HG03064 (cell line): ENCODE measurements at regions not wholly inside any gene's neighbourhood (a gene's known extent, or its start where the extent isn't known, plus 50 kb on each side); places are given as distances from the start of the nearest gene placed in this dataset.

Experiments used
- ATAC-seq: cut with Tn5 transposase; IDR thresholded peaks from one replicate; pipeline ENCODE4 v1.9.1; 2021; ENCODE audit warnings: low read depth; ENCODE audit not compliant: unreplicated experiment

GRCh38 chr10:111432588-111432987 is 355.8 kb downstream of the ADRA2A start:
- ATAC-seq: no peak

GRCh38 chr10:111435871-111436270 is 359.0 kb downstream of the ADRA2A start:
- no peak for ATAC-seq

- ATAC-seq: no peak
Measured at GRCh38 chr10:111439034-111439842, 362.4 kb downstream of the ADRA2A start.

- no peak for ATAC-seq
Measured at GRCh38 chr10:111440501-111440900, 363.7 kb downstream of the ADRA2A start.

- no peak for ATAC-seq
Measured at GRCh38 chr10:111445667-111446066, 368.8 kb downstream of the ADRA2A start.

- no peak for ATAC-seq
Measured at GRCh38 chr10:111446966-111447365, 370.1 kb downstream of the ADRA2A start.

- ATAC-seq: no peak
Measured at GRCh38 chr10:111452153-111452552, 375.3 kb downstream of the ADRA2A start.

GRCh38 chr10:111455776-111456426 is 379.1 kb downstream of the ADRA2A start:
- ATAC-seq: no peak

- no peak for ATAC-seq
Measured at GRCh38 chr10:111458256-111458655, 381.4 kb downstream of the ADRA2A start.

GRCh38 chr10:111459967-111460366 is 383.1 kb downstream of the ADRA2A start:
- ATAC-seq: no peak

- no peak for ATAC-seq
Measured at GRCh38 chr10:111472445-111472844, 395.6 kb downstream of the ADRA2A start.

- ATAC-seq: no peak
Measured at GRCh38 chr10:111473361-111473760, 396.5 kb downstream of the ADRA2A start.

- ATAC-seq: no peak
Measured at GRCh38 chr10:111474786-111475185, 398.0 kb downstream of the ADRA2A start.

GRCh38 chr10:111475720-111476119 is 398.9 kb downstream of the ADRA2A start:
- ATAC-seq: no peak

- ATAC-seq: no peak
Measured at GRCh38 chr10:111478651-111479050, 401.8 kb downstream of the ADRA2A start.

- ATAC-seq: no peak
Measured at GRCh38 chr10:111479966-111480365, 403.1 kb downstream of the ADRA2A start.

GRCh38 chr10:111481261-111481826 is 404.5 kb downstream of the ADRA2A start:
- no peak for ATAC-seq

GRCh38 chr10:111481866-111482265 is 405.0 kb downstream of the ADRA2A start:
- no peak for ATAC-seq

GRCh38 chr10:111482621-111483216 is 405.9 kb downstream of the ADRA2A start:
- ATAC-seq: no peak

GRCh38 chr10:111485767-111486166 is 408.9 kb downstream of the ADRA2A start:
- no peak for ATAC-seq

GRCh38 chr10:111486346-111486745 is 409.5 kb downstream of the ADRA2A start:
- ATAC-seq: no peak
